CD4-positive, alpha-beta T cell (primary cell): ENCODE measurements at regions not wholly inside any gene's neighbourhood (a gene's known extent, or its start where the extent isn't known, plus 50 kb on each side); places are given as distances from the start of the nearest gene placed in this dataset.

Source experiments
- ATAC-seq: fragments of 200-7000 bp; cut with Tn5 transposase; one replicate; pipeline ENCODE4 v1.10.0; 2022; ENCODE audit warnings: mild to moderate bottlenecking; ENCODE audit not compliant: poor library complexity
- CTCF ChIA-PET: fragments of 350-600 bp; sonication (Branson Sonifier 250); formaldehyde crosslinking; loops from one replicate; lab custom pipeline; 2021; ENCODE audit warnings: antibody characterized with exemption, inconsistent platforms; lab: Charles Lee
- POLR2A ChIA-PET: fragments of 350-600 bp; sonication (Branson Sonifier 250); formaldehyde crosslinking; loops from one replicate; lab custom pipeline; 2021; ENCODE audit warnings: antibody characterized with exemption, inconsistent platforms; lab: Charles Lee
- DNase-seq, 14 experiments: peaks; one replicate each; pipeline ENCODE4 v3.0.0-alpha.2; 2013 to 2020; ENCODE audit warnings: mixed read lengths in 2 of 14
- H3K27ac ChIP-seq, 2 donors: one replicate each; pipeline versions ENCODE4 v1.5.1 to v1.7.0; 2013; ENCODE audit warnings: low read length in 2 of 2, low read depth in 1 of 2, mild to moderate bottlenecking in 1 of 2
- H3K27me3 ChIP-seq, 2 experiments: 1 replicate in 1 of 2; 2 replicates in 1 of 2; pipeline versions ENCODE4 v1.6.1 to v1.7.0; 2013; ENCODE audit warnings: low read length in 2 of 2, control low read depth in 1 of 2, mild to moderate bottlenecking in 1 of 2, moderate library complexity in 1 of 2; ENCODE audit not compliant: insufficient read depth in 2 of 2, control insufficient read depth in 1 of 2
- H3K36me3 ChIP-seq: one replicate; pipeline ENCODE4 v1.6.1; 2013; ENCODE audit warnings: low read length, control low read depth; ENCODE audit not compliant: insufficient read depth
- H3K4me1 ChIP-seq: one replicate; pipeline ENCODE4 v1.6.1; 2013; ENCODE audit warnings: low read length, control low read depth; ENCODE audit not compliant: insufficient read depth
- H3K4me3 ChIP-seq: one replicate; pipeline ENCODE4 v1.5.1; 2013; ENCODE audit warnings: mild to moderate bottlenecking, low read length, moderate library complexity
- H3K9me3 ChIP-seq, 2 experiments: 1 replicate in 1 of 2; 2 replicates in 1 of 2; pipeline versions ENCODE4 v1.6.1 to v1.7.0; 2013; ENCODE audit warnings: low read length in 2 of 2, mild to moderate bottlenecking in 2 of 2, control low read depth in 1 of 2, moderate library complexity in 1 of 2; ENCODE audit not compliant: control insufficient read depth in 1 of 2, insufficient read depth in 1 of 2
- H3K27ac Mint-ChIP-seq: one replicate; pipeline ENCODE4 v1.8.0; 2020; ENCODE audit warnings: mixed read lengths
- H3K27me3 Mint-ChIP-seq: one replicate; pipeline ENCODE4 v1.8.0; 2021; ENCODE audit warnings: mixed read lengths
- H3K36me3 Mint-ChIP-seq: one replicate; pipeline ENCODE4 v1.8.0; 2021; ENCODE audit warnings: low read depth, mixed read lengths
- H3K4me1 Mint-ChIP-seq: one replicate; pipeline ENCODE4 v1.8.0; 2021; ENCODE audit warnings: low read depth, mixed read lengths
- H3K4me3 Mint-ChIP-seq: one replicate; pipeline ENCODE4 v1.8.0; 2020; ENCODE audit warnings: mild to moderate bottlenecking, mixed read lengths
- H3K9me3 Mint-ChIP-seq: one replicate; pipeline ENCODE4 v1.8.0; 2020; ENCODE audit warnings: mixed read lengths
- CTCF ChIP-seq: fragments of 200-600 bp; IDR thresholded peaks from one replicate; pipeline ENCODE4 v1.8.0; 2022; ENCODE audit warnings: antibody characterized with exemption, mild to moderate bottlenecking
- intact Hi-C, 2 experiments: fragments of 100-400 bp; cut with DNase I in 1 of 2; cut with micrococcal nuclease in 1 of 2; formaldehyde crosslinking; loops; one replicate each; pipeline versions ENCODE4 v1.15.1 to v1.9.0; 2023 to 2025; cut with DNase I, micrococcal nuclease

- Histone ChIP-seq H3K27me3 (no peaks in the 10 kb centered on the region), H3K4me3 (no peak overlapping the region), H3K9me3 (no peaks in the 10 kb centered on the region), H3K36me3 (no peaks in the 10 kb centered on the region), H3K4me1 (no peaks in the 10 kb centered on the region), H3K27ac (no peak overlapping the region)
- DNase-seq (no peak), ATAC-seq (no peak)
- Mint-ChIP-seq H3K9me3 (no peaks in the 10 kb centered on the region), H3K36me3 (no peaks in the 10 kb centered on the region), H3K27ac (no peak overlapping the region), H3K27me3 (no peaks in the 10 kb centered on the region), H3K4me3 (no peak overlapping the region), H3K4me1 (peaks cover 22% of the 10 kb centered on the region)
- TF ChIP-seq CTCF, result no peak
- intact Hi-C loops, result no loop called here
- POLR2A ChIA-PET, result no interaction called here
- CTCF ChIA-PET, result no interaction called here
These were observed 161.0 kb upstream of the GPRIN3 start for GRCh38 chr4:89468602-89469001.

GRCh38 chr4:89463341-89463740 is 155.7 kb upstream of the GPRIN3 start:
- Histone ChIP-seq H3K4me3 (no peak overlapping the region), H3K27ac (no peak overlapping the region), H3K4me1 (no peaks in the 10 kb centered on the region), H3K27me3 (no peaks in the 10 kb centered on the region), H3K9me3 (no peaks in the 10 kb centered on the region), H3K36me3 (no peaks in the 10 kb centered on the region)
- H3K9me3 Mint-ChIP-seq, result no peaks in the 10 kb centered on the region
- H3K4me3 Mint-ChIP-seq, result no peak overlapping the region
- no peaks in the 10 kb centered on the region for H3K4me1 Mint-ChIP-seq
- POLR2A ChIA-PET, result no interaction called here
- intact Hi-C loops, result no loop called here
- DNase-seq, result no peak
- no peak for TF ChIP-seq CTCF
- no peak overlapping the region for H3K27ac Mint-ChIP-seq
- H3K27me3 Mint-ChIP-seq, result no peaks in the 10 kb centered on the region
- no peaks in the 10 kb centered on the region for H3K36me3 Mint-ChIP-seq
- CTCF ChIA-PET, result no interaction called here
- ATAC-seq, result no peak

- CTCF ChIA-PET, result no interaction called here
- peaks cover 6% of the 10 kb centered on the region for H3K9me3 Mint-ChIP-seq
- intact Hi-C loops, result no loop called here
These were observed 139.9 kb upstream of the GPRIN3 start for GRCh38 chr4:89447543-89447942.

More at GRCh38 chr4:89447543-89447942, 139.9 kb upstream of the GPRIN3 start:
- H3K27me3 Mint-ChIP-seq, result no peaks in the 10 kb centered on the region
- H3K4me1 ChIP-seq, result no peaks in the 10 kb centered on the region
- H3K9me3 ChIP-seq, result peaks cover 5 to 17% of the 10 kb centered on the region in 2 experiments
- H3K4me3 Mint-ChIP-seq, result no peak overlapping the region
- H3K4me3 ChIP-seq, result no peak overlapping the region
- no peaks in the 10 kb centered on the region for H3K4me1 Mint-ChIP-seq
- no peak for TF ChIP-seq CTCF
- ATAC-seq, result no peak
- no peak overlapping the region for H3K27ac ChIP-seq
- no peaks in the 10 kb centered on the region for H3K27me3 ChIP-seq
- POLR2A ChIA-PET, result no interaction called here
- H3K36me3 Mint-ChIP-seq, result peaks cover 17% of the 10 kb centered on the region
- no peak for DNase-seq
- H3K36me3 ChIP-seq, result no peaks in the 10 kb centered on the region
- no peak overlapping the region for H3K27ac Mint-ChIP-seq
